ENCODE measurements at regions not wholly inside any gene's neighbourhood (a gene's known extent, or its start where the extent isn't known, plus 50 kb on each side); places are given as distances from the start of the nearest gene placed in this dataset.

DNA sequence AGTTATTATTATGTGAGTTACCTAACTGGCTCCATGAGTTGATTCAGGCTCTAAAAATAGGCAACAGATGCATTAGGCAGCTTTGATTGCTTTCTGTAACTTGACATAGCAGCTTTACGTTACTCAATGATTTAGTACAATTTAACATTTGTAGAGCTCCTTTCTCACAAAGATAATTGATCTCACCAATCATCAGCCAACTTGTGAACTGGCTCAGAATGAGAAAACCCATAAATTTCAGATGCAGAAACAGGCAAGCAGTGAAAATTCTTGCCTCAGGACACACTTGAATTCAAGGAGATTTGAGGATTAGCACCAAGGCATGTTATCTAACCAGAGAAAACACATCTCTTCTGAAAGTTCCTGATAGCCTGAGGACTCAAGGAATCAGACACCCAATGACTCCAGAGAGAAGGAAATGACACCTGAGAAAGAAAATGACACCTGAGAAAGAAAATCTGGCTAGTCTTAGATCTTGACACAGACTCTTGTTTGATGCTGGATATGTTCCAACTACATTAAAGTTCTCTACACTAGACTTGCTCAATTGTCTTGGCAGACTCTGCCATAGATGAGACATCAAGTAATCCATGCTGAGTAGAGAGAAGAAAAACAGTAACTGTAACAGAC is 315.1 kb upstream of the CBLB start:
- 90 to 100% methylated on average over 1 of the region's 1 CpG for WGBS, 2 experiments (ENCODE audit: insufficient coverage in 1 of 2, insufficient read length in 1 of 2)
- no peak overlapping the region for H3K27ac Mint-ChIP-seq

GRCh38 chr3:106184540-106185457 is 316.0 kb upstream of the CBLB start:
- Mint-ChIP-seq H3K27me3 (ENCODE audit: insufficient read depth) (no peaks in the 10 kb centered on the region), H3K9me3 (no peaks in the 10 kb centered on the region), H3K4me1 (peaks cover 29% of the 10 kb centered on the region), H3K27ac (no peak overlapping the region), H3K36me3 (ENCODE audit: low read depth) (no peaks in the 10 kb centered on the region), H3K4me3 (no peak overlapping the region)
- Histone ChIP-seq H3K9ac (ENCODE audit: extremely low read depth, low read length, poor library complexity, severe bottlenecking) (no peak overlapping the region), H3K27ac (ENCODE audit: low read depth, low read length) (no peak overlapping the region), H3K36me3 (ENCODE audit: control insufficient read depth, insufficient read depth, low read length) (no peaks in the 10 kb centered on the region), H3K4me3 (ENCODE audit: low read length) (no peak overlapping the region), H3K27me3 (ENCODE audit: control insufficient read depth, insufficient read depth, low read length, poor library complexity, severe bottlenecking) (no peaks in the 10 kb centered on the region), H3K9me3 (ENCODE audit: control insufficient read depth, low read length) (no peaks in the 10 kb centered on the region), H3K4me1 (ENCODE audit: control insufficient read depth, insufficient read depth, low read length) (peaks cover 13% of the 10 kb centered on the region)
- TF ChIP-seq, protein P1, sequence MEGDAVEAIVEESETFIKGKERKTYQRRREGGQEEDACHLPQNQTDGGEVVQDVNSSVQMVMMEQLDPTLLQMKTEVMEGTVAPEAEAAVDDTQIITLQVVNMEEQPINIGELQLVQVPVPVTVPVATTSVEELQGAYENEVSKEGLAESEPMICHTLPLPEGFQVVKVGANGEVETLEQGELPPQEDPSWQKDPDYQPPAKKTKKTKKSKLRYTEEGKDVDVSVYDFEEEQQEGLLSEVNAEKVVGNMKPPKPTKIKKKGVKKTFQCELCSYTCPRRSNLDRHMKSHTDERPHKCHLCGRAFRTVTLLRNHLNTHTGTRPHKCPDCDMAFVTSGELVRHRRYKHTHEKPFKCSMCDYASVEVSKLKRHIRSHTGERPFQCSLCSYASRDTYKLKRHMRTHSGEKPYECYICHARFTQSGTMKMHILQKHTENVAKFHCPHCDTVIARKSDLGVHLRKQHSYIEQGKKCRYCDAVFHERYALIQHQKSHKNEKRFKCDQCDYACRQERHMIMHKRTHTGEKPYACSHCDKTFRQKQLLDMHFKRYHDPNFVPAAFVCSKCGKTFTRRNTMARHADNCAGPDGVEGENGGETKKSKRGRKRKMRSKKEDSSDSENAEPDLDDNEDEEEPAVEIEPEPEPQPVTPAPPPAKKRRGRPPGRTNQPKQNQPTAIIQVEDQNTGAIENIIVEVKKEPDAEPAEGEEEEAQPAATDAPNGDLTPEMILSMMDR (conservative IDR thresholded peaks at IDR 0.05) = no peak
- no peak for DNase-seq
- 89% methylated on average over 4 of the region's 4 CpGs; no CpG with 5 or more reads in 1 of the 2 experiments for WGBS, 2 experiments (ENCODE audit: insufficient coverage in 1 of 2, insufficient read length in 1 of 2)

More for the DNA sequence above, 315.1 kb upstream of the CBLB start:
- Histone ChIP-seq H3K36me3 (ENCODE audit: control insufficient read depth, insufficient read depth, low read length) (no peaks in the 10 kb centered on the region), H3K4me3 (ENCODE audit: low read length) (peak overlapping the region; percentile 22), H3K27ac (ENCODE audit: low read depth, low read length) (no peak overlapping the region), H3K9me3 (ENCODE audit: control insufficient read depth, low read length) (no peaks in the 10 kb centered on the region), H3K27me3 (ENCODE audit: control insufficient read depth, insufficient read depth, low read length, poor library complexity, severe bottlenecking) (no peaks in the 10 kb centered on the region), H3K9ac (ENCODE audit: extremely low read depth, low read length, poor library complexity, severe bottlenecking) (no peak overlapping the region), H3K4me1 (ENCODE audit: control insufficient read depth, insufficient read depth, low read length) (peaks cover 14% of the 10 kb centered on the region)
- Mint-ChIP-seq H3K4me1 (peaks cover 26% of the 10 kb centered on the region), H3K36me3 (ENCODE audit: low read depth) (no peaks in the 10 kb centered on the region), H3K9me3 (no peaks in the 10 kb centered on the region), H3K27me3 (ENCODE audit: insufficient read depth) (no peaks in the 10 kb centered on the region), H3K4me3 (no peak overlapping the region)
- TF ChIP-seq, protein P1 (conservative IDR thresholded peaks at IDR 0.05) = no peak
- DNase-seq = no peak

- H3K27ac Mint-ChIP-seq = no peak overlapping the region
- H3K4me3 Mint-ChIP-seq = no peak overlapping the region
- Histone ChIP-seq H3K9me3 (ENCODE audit: control insufficient read depth, low read length) (no peaks in the 10 kb centered on the region), H3K4me1 (ENCODE audit: control insufficient read depth, insufficient read depth, low read length) (peaks cover 12% of the 10 kb centered on the region), H3K9ac (ENCODE audit: extremely low read depth, low read length, poor library complexity, severe bottlenecking) (no peak overlapping the region), H3K36me3 (ENCODE audit: control insufficient read depth, insufficient read depth, low read length) (no peaks in the 10 kb centered on the region), H3K27me3 (ENCODE audit: control insufficient read depth, insufficient read depth, low read length, poor library complexity, severe bottlenecking) (no peaks in the 10 kb centered on the region), H3K27ac (ENCODE audit: low read depth, low read length) (no peak overlapping the region), H3K4me3 (ENCODE audit: low read length) (no peak overlapping the region)
- WGBS, 2 experiments (ENCODE audit: insufficient coverage in 1 of 2, insufficient read length in 1 of 2) = 98 to 100% methylated on average over 1 to 2 of the region's 2 CpGs
- no peak for DNase-seq
- no peaks in the 10 kb centered on the region for H3K9me3 Mint-ChIP-seq
- H3K4me1 Mint-ChIP-seq = peaks cover 34% of the 10 kb centered on the region
- H3K36me3 Mint-ChIP-seq (ENCODE audit: low read depth) = no peaks in the 10 kb centered on the region
- TF ChIP-seq, protein P1 (conservative IDR thresholded peaks at IDR 0.05) = no peak
- no peaks in the 10 kb centered on the region for H3K27me3 Mint-ChIP-seq (ENCODE audit: insufficient read depth)
Measured at GRCh38 chr3:106185949-106186348, 317.1 kb upstream of the CBLB start.

Data from endodermal cell (in vitro differentiated cells).